GM18858 (cell line): ENCODE measurements at regions not wholly inside any gene's neighbourhood (a gene's known extent, or its start where the extent isn't known, plus 50 kb on each side); places are given as distances from the start of the nearest gene placed in this dataset.

Source experiments
- ATAC-seq: cut with Tn5 transposase; IDR thresholded peaks from one replicate; pipeline ENCODE4 v1.9.1; 2021; ENCODE audit not compliant: unreplicated experiment

GRCh38 chr20:48283470-48284110 lies 498.3 kb upstream of the SULF2 start:
- no peak for ATAC-seq

- ATAC-seq = no peak
These were observed 497.4 kb upstream of the SULF2 start for GRCh38 chr20:48282591-48283228.

- ATAC-seq = no peak
These were observed 496.2 kb upstream of the SULF2 start for GRCh38 chr20:48281501-48281900.

- ATAC-seq = no peak
These were observed 493.7 kb upstream of the SULF2 start for GRCh38 chr20:48278961-48279481.

DNA sequence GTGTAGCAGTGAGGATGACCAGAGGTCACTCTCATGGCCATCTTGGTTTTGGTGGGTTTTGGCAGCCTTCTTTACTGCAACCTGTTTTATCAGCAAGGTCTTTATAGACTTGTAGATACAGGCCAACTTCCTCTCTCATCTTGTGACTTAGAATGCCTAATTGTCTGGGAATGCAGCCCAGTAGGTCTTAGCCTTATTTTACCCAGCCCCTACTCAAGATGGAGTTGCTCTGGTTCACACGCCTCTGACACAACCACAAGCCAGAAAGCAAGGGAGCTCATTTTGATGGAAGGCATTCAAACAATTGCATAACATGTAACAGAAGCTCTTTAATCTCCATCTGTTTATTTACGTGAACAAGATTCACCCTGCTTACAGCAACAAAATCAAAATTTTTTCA lies 492.0 kb upstream of the SULF2 start:
- no peak for ATAC-seq

DNA sequence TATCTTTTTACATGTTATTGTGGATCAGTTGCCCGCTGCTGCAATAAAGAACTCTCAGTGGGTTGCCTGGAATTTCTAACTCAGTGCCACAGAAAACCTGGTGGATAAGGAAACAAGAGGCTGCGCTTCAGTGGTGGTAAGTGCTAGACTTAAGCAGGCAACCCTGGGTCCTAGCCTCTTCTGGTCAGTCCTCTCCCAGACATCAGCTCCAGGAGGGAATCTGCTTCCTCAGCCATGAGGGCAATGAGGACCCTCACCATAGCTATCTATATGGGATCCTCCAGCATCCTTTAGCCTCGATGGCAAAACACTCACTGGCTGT lies 490.7 kb upstream of the SULF2 start:
- no peak for ATAC-seq

- ATAC-seq = no peak
These were observed 490.2 kb upstream of the SULF2 start for GRCh38 chr20:48275286-48276020.

DNA sequence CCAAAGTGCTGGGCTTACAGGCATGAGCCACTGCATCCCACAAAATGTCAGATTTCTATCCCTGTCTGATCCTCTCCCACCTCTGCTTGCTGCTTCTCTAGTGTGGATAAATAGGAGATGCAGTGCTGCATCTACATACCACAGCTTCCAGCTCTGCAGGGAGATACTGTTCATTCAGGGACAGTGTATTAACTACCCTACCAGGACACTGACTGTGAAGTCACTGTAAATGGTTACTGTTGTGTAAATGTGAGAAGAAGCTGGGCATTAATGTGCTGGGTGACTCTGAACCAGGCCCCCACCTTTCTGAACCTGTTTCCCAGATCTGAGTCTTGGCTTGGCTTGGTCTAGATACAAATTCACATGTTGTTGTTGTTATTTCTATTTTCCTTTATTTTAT lies 488.6 kb upstream of the SULF2 start:
- ATAC-seq = no peak

- ATAC-seq = no peak
These were observed 485.6 kb upstream of the SULF2 start for GRCh38 chr20:48270885-48271284.

GRCh38 chr20:48267860-48268633 lies 482.8 kb upstream of the SULF2 start:
- no peak for ATAC-seq

DNA sequence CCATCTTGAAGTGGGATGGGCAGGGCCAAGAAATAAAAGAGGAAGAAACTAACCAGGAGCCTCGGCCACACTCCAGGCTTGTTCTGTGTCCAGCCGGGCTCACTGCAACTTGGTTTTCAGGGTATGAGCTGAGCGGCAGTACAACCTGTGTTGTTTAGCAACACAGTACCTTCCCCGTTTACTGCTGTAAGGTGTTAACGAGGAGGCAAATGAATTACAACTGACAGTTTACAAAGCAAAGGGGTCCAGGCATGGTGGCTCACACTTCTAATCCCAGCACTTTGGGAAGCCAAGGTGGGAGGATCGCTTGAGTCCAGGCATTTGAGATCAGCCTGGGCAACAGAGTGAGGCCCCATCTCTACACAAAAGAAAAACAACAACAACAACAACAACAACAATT lies 481.3 kb upstream of the SULF2 start:
- ATAC-seq = no peak

- no peak for ATAC-seq
These were observed 480.5 kb upstream of the SULF2 start for GRCh38 chr20:48265791-48266190.

DNA sequence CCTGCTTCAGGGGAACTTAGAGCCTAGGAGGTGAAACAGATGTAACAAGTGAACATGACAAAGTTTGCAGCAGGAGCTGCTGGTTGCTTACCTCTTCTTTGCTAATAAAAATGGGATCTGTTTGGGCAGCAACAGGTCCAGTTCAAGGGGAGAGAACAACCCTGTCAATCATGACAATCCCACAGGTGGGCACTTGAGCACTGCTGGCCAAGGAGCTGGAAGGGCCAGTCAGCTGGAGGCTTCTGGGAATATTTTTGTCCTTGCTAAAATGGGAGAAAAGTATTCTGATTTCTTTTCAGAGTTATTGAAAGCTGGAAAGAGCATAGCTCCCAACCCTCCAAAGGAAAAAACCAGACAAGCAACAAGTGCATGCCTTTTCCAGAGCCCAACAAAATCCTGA lies 477.7 kb upstream of the SULF2 start:
- ATAC-seq = no peak

DNA sequence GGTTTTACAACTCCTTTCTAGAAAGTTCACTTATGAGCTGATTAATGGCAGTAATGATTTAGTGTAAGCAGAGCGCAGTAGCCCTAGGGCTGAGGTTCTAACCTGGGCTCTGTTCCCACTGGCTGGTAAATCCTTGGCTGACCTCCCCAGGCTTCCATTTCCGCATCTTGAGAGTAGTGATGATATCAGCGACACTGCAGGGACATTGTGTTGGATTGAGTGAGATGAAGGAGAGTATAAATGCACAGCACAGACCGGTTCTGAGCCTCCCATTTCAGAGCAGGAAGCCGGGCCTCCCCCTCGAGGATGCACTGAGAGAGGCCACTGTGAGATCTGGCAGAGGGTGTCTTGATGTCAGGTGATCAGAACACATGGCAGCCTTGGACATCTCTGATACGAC lies 477.2 kb upstream of the SULF2 start:
- ATAC-seq = no peak

DNA sequence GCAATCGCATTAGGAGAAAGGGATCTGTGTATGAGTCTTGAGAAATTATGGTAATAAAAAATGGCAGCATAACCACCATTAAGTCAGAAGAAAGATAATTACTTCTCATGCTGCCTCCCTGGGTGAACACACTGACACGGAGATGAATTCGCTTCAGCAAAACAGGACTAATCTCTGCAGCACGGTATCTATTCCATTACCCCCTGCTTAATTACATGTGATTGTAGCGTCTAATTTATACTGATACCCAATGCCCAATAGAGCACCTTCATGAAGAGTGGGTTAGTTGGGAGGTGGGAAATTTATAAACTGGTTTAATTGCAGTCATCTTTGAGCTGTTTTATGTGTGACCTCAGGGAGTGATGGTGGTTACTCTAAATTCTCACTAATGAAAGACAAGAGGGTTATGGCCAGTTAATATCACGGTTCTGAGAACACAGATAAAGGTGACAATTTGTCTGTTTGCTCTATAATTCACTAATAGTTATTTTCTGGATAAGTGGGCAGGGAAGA lies 476.2 kb upstream of the SULF2 start:
- ATAC-seq = no peak

DNA sequence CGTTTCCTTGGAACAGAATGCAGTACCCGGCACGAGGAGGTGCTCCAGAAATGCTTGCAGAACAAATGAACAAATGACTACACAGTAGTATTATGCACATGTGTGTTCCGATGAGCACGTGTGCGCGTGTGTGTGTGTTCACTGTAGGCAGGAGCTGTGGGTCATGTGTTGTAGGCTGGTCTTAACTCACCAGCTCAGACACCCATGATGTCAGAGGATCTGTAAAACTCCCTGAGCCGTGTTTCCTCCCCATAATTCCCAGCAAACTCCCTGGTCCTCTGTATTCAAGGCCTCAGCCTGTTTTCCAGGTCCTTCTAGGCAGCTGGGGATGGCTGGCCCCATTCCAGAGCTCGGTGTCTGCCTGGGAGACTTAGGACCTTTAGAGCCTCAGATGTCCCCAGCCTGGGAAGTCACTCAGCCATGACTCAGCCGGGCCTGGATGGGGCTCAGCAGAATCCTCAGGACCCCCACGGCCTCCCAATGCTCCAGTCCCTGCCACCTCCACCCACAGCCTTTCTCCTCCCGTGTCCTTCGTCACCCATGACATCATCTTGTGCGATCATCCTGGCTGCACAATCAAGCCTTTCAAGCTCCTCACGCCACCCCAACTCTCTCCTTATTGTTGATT lies 475.0 kb upstream of the SULF2 start:
- ATAC-seq = no peak

DNA sequence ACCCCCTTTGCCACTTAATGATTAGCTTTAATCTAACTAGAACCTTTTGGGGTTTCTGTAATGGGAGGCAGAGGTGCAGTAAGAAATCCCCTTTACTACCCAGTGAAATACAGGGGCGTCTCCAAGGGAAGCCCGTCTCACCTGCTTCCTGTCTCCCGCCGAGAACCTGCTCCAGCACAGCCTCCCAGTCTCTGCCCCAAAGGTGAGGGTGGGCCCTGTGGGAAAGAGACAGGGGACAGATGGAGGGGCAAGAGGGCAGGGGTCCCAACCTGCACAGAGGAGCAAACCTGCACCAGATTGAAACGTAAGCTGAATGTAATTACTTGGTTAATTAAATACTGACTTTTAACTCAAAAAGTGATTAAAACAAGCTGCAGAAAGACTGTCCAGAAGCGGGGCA lies 474.2 kb upstream of the SULF2 start:
- ATAC-seq = no peak

GRCh38 chr20:48257833-48258232 lies 472.6 kb upstream of the SULF2 start:
- no peak for ATAC-seq

GRCh38 chr20:48247961-48248360 lies 462.7 kb upstream of the SULF2 start:
- ATAC-seq = no peak

- ATAC-seq = no peak
These were observed 460.9 kb upstream of the SULF2 start for GRCh38 chr20:48246061-48246790.
